Kidney (tissue), 13 donors: ENCODE measurements at regions not wholly inside any gene's neighbourhood (a gene's known extent, or its start where the extent isn't known, plus 50 kb on each side); places are given as distances from the start of the nearest gene placed in this dataset.

Experiments used
- DNase-seq, 5 donors: peaks; one replicate each; pipeline ENCODE4 v3.0.0-alpha.2; 2013 to 2020
- FAIRE-seq: peaks from 2 replicates; lab custom pipeline; 2012; peaks lifted over from hg19 to GRCh38; lab: Jason Lieb, UNC
- H3K27ac ChIP-seq, 2 donors: one replicate each; pipeline ENCODE4 v1.7.0; 2013; ENCODE audit warnings: low read depth in 2 of 2, low read length in 2 of 2, inconsistent platforms in 1 of 2
- H3K27me3 ChIP-seq: one replicate; pipeline ENCODE4 v1.7.1; 2013; ENCODE audit warnings: low read length, inconsistent platforms; ENCODE audit not compliant: control insufficient read depth, insufficient read depth
- H3K36me3 ChIP-seq, 3 donors: one replicate each; pipeline versions ENCODE4 v1.7.0 to v1.7.1; 2013; ENCODE audit warnings: low read length in 3 of 3, control low read depth in 1 of 3, inconsistent platforms in 1 of 3; ENCODE audit not compliant: insufficient read depth in 3 of 3, control insufficient read depth in 2 of 3
- H3K4me1 ChIP-seq, 3 donors: one replicate each; pipeline versions ENCODE4 v1.7.0 to v1.7.1; 2013; ENCODE audit warnings: low read length in 3 of 3, inconsistent platforms in 1 of 3, low read depth in 1 of 3; ENCODE audit not compliant: control insufficient read depth in 2 of 3, insufficient read depth in 2 of 3
- H3K4me3 ChIP-seq, 3 donors: one replicate each; pipeline versions ENCODE4 v1.7.0 to v1.8.1; 2013; ENCODE audit warnings: low read length in 3 of 3, control low read depth in 1 of 3, inconsistent platforms in 1 of 3
- H3K9ac ChIP-seq, 3 donors: one replicate each; pipeline versions ENCODE4 v1.7.0 to v1.7.1; 2013; ENCODE audit warnings: low read length in 3 of 3, control low read depth in 1 of 3, inconsistent platforms in 1 of 3
- H3K9me3 ChIP-seq, 3 donors: one replicate each; pipeline versions ENCODE4 v1.7.0 to v1.7.1; 2013; ENCODE audit warnings: low read length in 3 of 3, control low read depth in 1 of 3, inconsistent platforms in 1 of 3; ENCODE audit not compliant: control insufficient read depth in 2 of 3, insufficient read depth in 1 of 3
- intact Hi-C: fragments of 100-400 bp; cut with DNase I; formaldehyde crosslinking; loops from one replicate; pipeline ENCODE4 v1.11.1; 2022
- TF ChIP-seq, protein P1 (sequence below): IDR thresholded peaks from 3 replicates; pipeline ENCODE4 v1.5.1; 2012; ENCODE audit warnings: mild to moderate bottlenecking, moderate library complexity, borderline replicate concordance; ENCODE audit not compliant: insufficient read depth; ENCODE audit errors: extremely low read depth
- donor health status: control.
- donor health status: control.
- donor health status: control.
- donor health status: control.
- donor health status: control.
- donor health status: DM: yes; HTN: yes; CAD: no.
- donor health status: Normal renal cell carcinoma (clear cell type).

DNA sequence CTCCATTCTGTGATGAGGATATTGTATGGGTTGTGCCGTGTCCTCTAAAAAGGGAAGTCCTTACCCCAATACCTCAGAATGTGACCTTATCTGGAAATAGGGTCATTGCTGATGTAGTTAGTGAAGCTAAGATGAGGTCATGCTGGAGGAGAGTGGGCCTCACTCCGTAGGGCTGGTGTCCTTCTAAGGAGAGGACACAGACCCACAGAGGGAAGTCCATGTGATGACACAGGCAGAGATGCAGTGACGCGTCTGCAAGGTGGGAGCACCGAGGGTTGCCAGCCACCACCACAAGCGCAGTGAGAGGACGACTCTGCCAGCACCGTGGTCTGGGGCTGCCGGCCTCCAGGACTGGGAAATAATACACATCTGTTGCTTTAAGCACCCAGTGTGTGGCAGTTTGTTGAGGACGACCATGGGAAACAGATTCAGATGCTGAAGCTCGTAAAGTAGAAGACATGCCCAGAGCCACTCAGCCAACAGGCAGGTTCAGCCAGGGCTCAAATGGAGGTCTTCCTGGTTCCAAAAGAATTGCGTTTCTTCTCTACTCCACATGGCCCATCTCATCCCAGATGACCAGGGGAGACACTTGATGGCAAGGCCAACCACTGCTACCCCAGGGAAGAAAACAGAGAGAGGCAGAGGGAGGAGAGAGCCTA, 59.2 kb upstream of the DUSP22 start:
- Histone ChIP-seq H3K9me3 (no peaks in the 10 kb centered on the region), H3K9ac (no peak overlapping the region), H3K4me1 (peaks cover 0 to 2% (median 0%) of the 10 kb centered on the region in 3 donors), H3K4me3 (no peak overlapping the region), H3K27me3 (no peaks in the 10 kb centered on the region), H3K36me3 (no peaks in the 10 kb centered on the region), H3K27ac (no peak overlapping the region)
- FAIRE-seq (no peak), DNase-seq (no peak)
- TF ChIP-seq, protein P1, sequence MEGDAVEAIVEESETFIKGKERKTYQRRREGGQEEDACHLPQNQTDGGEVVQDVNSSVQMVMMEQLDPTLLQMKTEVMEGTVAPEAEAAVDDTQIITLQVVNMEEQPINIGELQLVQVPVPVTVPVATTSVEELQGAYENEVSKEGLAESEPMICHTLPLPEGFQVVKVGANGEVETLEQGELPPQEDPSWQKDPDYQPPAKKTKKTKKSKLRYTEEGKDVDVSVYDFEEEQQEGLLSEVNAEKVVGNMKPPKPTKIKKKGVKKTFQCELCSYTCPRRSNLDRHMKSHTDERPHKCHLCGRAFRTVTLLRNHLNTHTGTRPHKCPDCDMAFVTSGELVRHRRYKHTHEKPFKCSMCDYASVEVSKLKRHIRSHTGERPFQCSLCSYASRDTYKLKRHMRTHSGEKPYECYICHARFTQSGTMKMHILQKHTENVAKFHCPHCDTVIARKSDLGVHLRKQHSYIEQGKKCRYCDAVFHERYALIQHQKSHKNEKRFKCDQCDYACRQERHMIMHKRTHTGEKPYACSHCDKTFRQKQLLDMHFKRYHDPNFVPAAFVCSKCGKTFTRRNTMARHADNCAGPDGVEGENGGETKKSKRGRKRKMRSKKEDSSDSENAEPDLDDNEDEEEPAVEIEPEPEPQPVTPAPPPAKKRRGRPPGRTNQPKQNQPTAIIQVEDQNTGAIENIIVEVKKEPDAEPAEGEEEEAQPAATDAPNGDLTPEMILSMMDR: no peak
- intact Hi-C loops: no loop called here

DNA sequence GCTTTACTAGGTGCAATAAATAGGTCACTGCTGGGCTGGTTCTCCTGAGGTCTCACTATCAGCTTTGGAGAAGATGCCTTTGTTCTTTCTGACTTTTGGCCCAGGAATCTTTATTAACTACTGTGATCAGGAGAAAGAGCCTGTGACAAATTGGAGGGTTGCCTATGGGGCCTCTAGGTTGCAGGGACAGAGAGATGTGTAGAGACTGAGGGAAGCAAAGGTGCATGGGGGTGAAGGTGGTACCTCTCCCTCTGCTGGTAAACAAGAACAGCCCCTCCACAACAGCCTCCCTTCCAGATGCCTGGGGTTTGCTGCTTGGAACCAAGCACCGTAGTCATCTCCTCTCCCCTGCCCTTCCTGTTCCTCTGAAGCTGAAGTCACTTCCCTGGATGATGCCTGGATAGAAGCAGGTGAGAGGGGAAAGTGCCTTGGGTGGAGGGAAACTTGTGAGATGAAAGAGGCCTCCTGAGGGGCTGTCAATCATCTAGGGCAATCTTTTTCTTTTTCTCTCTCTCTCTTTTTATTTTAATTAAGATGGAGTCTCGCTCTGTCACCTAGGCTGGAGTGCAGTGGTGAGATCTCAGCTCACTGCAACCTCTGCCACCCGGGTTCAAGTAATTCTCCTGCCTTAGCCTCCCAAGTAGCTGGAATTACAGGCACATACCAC, 57.4 kb upstream of the DUSP22 start:
- intact Hi-C loops: no loop called here
- FAIRE-seq (no peak), DNase-seq (no peak)
- TF ChIP-seq, protein P1: no peak
- Histone ChIP-seq H3K4me1 (peaks cover 0 to 2% (median 0%) of the 10 kb centered on the region in 3 donors), H3K4me3 (no peak overlapping the region), H3K27ac (no peak overlapping the region), H3K9ac (no peak overlapping the region), H3K27me3 (no peaks in the 10 kb centered on the region), H3K36me3 (no peaks in the 10 kb centered on the region), H3K9me3 (no peaks in the 10 kb centered on the region)

DNA sequence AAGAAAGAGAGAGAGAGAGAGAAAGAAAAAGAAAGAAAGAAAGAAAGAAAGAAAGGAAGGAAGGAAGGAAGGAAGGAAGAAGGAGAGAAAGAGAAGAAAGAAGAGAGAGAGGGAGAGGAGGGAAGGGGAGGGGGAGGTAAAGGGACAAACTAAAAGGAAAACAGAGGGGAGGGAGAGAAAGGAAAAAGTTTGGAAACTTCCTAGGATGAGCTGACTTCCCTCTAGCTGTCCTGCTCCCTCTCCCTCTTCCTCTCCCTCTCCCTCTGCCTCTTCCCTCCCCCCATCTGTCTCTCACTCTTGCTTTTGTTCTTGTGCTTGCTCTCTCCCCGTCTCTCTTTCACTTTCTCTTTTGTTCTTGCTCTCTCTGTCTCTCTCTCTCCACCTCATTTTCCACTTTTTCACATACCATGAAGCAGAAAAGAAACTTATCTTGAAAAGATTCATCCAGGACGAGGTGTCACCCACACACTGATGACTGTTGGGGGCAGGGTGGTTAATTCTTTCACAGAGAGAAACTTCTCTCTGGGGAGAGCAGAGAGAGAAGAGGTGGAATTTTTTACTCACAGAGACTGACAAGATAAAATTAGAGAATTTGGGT, 56.4 kb upstream of the DUSP22 start:
- peak overlapping the region in 2 of 3 donors; percentile 11 to 50 for H3K4me3 ChIP-seq
- intact Hi-C loops: no loop called here
- no peaks in the 10 kb centered on the region for H3K36me3 ChIP-seq
- peak in 1 of 5 donors; percentile 46 for DNase-seq
- H3K9me3 ChIP-seq: no peaks in the 10 kb centered on the region
- peak overlapping the region in 1 of 3 donors; percentile 11 for H3K9ac ChIP-seq
- no peaks in the 10 kb centered on the region for H3K27me3 ChIP-seq
- FAIRE-seq: no peak
- no peak overlapping the region for H3K27ac ChIP-seq
- TF ChIP-seq, protein P1: no peak
- peaks cover 0 to 2% (median 0%) of the 10 kb centered on the region in 3 donors for H3K4me1 ChIP-seq
